GM19397 (cell line): ENCODE measurements at regions not wholly inside any gene's neighbourhood (a gene's known extent, or its start where the extent isn't known, plus 50 kb on each side); places are given as distances from the start of the nearest gene placed in this dataset.

Experiments
- ATAC-seq: cut with Tn5 transposase; IDR thresholded peaks from one replicate; pipeline ENCODE4 v1.9.1; 2021; ENCODE audit warnings: mild to moderate bottlenecking, moderate library complexity; ENCODE audit not compliant: unreplicated experiment

DNA sequence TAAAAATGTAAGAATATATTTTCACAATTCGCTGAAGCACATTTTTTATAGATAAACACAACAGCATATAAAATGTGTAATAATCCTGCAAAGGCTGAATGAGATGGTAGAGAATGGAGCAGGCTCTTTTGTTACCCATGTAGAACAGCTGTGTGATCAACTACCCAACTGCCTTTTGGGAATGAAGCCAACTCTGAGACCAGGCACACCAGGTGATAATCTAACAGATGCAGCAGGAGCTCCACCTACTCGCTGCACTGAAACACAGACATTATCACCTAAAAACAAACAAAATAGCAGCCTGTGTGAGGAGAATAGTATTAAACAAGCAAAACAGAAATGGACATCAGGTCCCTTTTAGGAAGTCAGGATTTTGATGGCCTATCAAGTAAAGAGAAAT is 183.3 kb downstream of the CCDC59 start:
- ATAC-seq: no peak

DNA sequence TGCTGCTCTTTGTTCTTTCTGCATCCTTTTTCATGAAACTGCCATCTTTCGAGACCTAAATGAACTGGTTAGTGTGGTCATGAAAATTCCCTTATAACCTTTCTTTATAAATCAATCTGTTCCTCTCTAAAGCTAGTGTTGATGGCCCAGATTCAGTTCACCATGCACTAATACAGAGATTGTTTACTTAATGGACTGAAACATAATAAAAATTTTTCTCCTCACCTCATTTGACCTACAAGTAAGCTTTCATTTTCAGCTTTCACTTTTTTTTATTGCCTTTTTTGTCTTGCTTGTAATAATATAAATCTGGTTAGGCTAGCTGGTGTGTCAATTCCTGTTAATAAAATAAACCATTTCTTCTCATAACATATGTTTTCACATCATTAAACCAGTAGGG is 183.8 kb downstream of the CCDC59 start:
- ATAC-seq: no peak

DNA sequence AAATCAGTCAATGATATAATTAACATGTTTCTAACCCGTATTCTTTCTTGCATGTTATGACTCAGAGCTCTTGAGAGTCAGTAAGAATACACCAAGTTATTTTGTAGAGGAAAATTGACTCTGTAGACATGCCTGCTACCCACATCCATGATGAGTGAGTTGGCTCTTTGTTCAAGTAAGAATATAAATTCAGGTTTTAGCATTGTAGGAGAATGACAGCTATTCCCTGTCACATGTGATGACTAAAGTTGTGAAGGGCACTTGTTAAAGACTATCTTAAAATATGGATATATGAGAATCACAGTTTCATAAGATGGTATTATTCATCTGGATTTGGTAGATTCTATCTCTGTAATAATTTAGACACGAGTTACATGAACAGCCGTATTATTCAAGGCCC is 209.1 kb downstream of the CCDC59 start:
- ATAC-seq: no peak

DNA sequence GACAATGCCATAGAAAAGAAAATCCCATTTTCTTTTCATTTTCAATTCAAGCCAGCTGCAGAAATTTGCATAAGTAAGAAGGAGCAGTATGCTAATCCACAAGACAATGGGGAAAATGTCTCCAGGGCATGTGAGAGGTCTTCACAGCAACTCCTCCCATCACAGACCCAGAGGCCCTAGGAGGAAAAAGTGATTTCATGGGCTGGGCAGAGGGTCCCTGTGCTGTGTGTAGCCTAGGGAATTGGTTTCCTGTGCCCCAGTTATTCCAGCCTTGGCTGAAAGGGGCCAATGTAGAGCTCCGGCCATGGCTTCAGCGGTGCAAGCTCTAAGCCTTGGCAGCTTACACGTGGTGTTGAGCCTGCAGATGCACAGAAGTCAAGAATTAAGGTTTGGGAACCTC is 211.4 kb downstream of the CCDC59 start:
- ATAC-seq: no peak

DNA sequence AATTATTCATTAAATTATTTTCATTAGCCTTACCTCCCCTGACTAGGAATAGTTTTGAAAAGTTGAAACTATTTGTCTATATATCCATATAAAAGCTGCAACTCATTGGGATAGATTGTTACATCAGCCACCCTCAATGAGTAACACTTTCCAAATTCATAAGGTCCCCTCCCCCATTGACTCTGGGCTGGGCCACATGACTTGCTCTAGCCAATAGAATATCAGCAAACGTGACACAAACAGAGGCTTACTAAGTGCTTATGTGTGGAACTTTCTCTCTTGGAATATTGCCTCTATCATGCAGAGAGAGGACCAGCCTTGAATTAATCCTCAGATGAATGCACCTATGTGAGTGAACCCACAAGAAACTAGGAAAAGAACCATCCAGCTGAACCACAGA is 213.7 kb downstream of the CCDC59 start:
- ATAC-seq: no peak

DNA sequence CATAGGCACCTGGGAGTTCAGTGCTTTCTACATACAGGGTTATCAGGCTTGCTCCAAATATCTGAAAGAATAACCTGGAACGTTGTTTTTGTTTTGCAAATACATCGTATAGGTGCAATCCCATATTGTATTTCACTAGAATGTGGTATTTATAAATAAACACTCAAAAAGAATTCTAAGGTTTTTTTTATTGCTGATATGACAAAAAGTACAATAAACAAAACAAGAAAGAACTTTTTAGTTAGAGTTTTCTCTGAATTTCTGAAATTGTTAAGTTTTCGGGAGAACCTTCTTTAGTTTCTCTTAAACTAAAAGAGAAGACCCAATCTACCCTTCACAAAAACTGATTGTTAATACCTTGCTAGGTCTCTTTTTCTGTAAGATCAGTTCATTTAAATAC is 225.8 kb downstream of the CCDC59 start:
- no peak for ATAC-seq

DNA sequence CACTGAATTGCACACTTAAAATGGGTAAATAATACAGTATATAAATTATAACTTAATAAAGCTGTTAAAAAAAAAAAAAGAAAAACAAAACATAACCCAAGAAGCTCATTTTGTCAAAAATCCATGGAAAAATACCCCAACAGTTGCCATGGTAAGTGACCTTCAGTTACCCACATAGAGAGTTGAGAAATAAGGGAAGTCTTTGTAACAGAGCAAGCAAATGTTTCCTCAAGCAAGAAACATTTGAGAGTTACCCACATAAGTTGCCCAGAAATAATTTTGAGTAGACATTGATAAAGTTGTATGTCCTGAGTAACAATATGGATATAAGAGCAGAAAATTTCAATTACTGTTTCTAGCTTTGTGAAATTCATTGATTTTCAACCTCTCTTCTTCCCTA is 227.4 kb downstream of the CCDC59 start:
- ATAC-seq: no peak

DNA sequence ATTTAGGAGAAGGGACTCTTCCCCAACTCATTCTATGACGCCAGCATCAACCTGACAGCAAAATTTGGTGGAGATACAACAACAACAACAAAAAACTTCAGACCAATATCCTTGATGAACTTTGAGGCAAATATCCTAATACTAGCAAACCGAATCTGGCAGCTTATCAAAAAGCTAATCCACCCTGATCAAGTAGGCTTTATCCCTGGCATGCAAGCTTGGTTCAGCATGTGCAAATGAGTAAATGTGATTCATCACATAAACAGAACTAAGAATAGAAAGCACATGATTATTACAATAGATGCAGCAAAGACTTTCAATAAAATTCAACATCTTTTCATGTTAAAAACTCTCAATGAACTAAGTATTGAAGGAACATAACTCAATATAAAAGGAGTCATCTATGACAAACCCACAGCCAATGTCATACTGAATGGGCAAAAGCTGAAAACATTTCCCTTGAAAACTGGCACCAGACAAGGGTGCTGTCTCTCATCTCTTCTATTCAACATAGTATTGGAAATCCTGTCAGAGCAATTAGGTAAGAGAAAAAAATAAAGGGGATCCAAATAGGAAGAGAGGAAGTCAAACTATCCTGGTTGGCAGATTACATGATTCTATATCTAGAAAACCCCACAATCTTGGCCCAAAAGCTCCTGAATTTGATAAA is 233.3 kb downstream of the CCDC59 start:
- ATAC-seq: no peak

DNA sequence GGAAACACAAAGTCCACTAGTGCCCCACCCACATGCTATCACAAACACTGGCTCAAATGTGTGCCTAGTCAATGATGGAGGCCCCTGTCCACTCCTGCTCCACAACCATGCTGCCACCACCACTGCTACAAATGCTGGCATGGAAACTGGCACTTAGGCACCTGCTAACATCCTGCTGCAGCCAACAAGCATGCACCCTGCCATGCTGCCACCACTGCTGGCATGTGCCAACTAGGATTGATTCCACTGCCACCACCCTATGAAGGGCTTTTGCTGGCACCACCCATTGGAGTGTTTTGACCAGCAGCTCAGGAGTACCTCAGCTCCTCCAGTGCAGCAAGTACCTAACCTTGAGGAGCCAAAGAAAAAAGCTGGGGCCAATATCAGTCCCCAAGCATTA is 236.6 kb downstream of the CCDC59 start:
- no peak for ATAC-seq

DNA sequence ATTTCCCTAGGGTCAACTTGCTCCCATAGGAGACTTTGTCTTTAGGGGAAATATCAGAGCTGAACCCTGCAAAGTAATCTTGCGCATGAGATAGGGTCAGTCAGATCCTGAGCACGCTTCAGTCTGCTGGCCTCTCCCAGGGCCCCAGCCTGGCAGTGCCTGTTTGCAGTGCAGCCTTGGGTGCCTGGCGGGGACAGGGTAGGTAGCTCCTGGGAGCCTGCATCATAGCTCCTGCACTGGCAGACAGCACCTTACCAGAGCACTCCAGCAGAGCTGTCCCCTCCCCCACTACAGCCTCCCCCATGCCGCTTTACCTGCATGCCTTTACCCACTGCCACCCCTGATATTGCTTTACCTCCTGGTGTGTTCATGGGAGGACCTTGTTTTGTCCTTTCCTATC is 237.3 kb downstream of the CCDC59 start:
- ATAC-seq: no peak

DNA sequence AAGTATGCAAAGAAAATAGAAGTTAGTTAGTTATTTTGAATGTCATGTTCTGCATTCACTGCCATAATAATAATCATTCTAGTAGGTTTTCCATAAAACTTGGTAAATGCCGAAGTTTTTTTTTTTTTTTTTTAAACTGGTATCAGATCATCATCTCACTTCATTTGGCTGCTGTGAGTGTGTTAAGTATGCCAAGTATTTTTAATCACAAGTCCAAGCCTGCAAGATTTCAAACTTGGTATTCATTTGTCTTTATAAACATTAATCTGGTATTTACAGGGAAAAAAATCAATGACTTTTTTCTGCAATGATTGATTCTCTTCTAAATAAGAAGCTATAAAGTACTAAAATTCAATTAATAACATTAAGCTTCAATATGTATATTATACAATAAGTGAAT is 248.9 kb downstream of the CCDC59 start:
- no peak for ATAC-seq

DNA sequence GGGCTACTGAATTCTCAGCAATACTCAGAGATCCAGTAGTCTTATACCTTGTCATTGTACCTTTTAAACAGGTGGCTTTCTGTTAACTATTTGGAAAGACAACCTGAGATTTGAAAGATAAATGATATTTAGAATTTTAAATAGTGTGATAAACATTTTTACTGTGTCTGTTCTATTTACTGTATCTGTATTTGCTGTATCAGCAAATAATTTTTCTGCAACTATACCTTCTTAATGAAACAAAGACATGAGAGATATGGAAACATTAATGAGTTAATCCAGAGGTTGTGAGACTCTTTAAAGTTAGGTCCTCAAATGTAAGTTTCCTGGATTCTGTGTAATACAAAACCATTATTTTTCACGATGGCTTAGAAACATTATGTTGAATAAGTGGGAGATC is 249.6 kb downstream of the CCDC59 start:
- ATAC-seq: no peak

DNA sequence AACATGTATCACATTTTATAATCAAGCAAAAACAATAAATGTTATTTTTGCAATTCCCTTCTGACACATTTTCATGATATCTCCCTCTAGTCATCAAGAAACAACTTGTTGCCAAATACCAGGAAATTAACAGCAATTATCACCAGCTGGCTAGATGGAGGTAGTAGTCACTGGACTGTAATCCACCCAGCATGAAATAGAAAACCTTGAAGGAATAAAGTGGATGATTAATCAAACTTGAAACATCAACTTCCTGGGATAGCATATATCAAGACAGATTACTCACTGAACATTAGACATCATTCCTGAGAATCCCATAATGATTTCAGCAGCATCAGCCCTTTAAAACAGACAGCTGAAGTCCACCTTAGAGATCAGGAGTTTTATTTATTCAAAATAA is 259.0 kb downstream of the CCDC59 start:
- no peak for ATAC-seq

DNA sequence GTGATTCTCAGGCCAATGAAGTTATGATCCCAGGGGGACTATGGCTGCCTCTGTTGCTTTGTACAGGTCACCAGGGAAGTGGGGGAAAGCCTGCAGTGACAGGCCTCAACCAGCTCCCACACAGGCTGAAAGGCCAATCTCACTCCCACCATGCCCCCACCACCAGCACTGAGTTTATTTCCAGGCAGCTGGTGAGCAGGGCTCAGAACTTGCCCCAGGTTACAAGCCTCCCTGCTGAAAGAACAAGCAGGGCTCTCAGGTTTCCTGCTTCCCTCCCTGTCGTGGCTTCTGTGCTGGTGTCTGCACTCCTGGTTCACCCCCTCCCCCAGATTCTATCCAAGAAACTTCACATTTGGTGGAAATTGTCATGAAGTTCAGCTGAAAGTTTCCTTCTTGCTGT is 260.3 kb downstream of the CCDC59 start:
- ATAC-seq: no peak

DNA sequence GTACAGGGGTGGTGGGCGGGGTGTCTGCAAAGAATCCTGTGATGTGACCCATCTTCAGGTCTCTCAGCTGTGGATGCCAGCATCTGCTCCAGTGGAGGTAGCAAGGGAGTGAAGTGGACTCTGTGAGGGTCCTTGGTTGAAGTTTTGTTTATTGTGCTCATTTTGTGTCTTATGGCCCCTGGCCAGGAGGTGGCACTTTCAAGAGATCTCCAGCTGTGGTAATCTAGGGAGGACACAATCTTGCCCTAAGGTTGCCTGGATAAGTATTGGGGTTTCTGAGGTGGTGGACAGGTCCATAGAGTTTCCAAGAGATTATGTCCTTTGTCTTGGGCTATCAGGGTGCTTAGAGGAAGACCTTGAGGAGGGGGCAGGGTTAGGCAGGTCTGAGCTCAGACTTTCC is 260.7 kb downstream of the CCDC59 start:
- no peak for ATAC-seq

DNA sequence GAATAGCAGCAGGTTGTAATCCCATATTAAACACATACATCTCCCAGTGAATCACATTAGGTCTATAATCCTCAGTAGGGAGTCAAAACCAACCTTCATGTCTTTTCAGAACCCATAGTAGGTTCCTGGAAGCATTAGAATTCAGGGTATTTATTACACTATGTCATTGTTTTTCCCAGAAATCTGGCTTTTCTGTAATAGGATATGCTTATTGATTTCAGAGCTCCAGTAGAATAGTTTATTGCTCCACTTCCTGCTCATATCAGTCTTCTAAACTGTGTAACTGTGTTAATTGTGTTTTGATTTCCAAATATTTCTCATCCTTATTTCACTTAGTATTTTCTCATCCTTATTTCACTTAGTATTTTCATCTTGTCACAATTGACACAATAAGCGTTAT is 268.0 kb downstream of the CCDC59 start:
- no peak for ATAC-seq

DNA sequence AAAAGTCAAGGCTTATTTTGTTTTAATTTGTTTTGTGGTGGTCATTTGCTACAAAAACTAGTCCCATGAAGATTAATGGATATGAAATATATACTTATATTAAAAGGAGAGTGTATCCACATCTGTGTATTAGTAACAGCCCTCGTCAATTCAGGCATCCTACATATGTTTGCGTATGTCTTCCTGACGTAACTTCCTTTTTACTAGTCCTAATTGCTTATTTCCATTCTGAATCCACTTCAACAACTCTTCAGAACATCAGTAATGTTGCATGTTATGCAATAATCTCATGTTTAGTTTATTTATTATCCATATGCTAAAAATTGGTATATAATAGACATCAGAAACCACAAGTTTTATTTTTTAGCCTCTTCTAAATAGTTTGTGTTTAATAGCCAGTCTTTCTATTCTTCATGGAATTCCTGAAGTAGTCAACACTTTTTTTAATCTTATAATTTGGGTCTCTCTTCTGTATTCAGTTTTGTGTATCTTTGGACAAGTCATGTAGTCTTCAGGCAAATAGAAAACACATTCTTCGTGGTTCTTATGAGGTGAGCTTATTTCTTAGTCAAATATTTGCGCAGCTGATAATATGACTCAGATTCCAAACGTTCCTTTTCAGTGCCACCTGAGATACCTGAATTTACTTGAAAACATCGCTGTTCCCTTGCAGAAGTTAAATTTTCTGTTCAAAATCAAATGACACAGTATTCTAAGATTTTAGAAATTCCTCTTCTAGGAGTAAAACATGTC is 268.6 kb downstream of the CCDC59 start:
- ATAC-seq: no peak

DNA sequence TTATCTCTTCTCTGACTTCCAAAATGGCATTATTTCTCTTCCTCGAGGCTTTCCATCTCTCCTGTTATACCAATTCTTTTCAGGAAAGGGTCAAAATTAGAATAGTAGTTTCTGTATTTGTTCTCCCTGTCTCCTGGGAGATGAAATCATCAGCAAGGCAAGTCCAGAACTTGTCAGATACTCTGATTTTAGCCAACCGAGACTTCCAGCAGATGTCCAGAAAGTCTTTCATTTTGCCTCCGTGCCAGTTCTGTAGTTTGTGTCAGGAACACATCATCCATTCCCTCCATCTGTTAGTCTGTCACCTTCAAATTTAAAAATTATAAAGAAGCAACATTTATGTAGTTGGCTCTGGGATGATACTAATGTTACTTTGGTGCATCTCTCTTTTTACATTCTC is 275.7 kb downstream of the CCDC59 start:
- ATAC-seq: no peak

DNA sequence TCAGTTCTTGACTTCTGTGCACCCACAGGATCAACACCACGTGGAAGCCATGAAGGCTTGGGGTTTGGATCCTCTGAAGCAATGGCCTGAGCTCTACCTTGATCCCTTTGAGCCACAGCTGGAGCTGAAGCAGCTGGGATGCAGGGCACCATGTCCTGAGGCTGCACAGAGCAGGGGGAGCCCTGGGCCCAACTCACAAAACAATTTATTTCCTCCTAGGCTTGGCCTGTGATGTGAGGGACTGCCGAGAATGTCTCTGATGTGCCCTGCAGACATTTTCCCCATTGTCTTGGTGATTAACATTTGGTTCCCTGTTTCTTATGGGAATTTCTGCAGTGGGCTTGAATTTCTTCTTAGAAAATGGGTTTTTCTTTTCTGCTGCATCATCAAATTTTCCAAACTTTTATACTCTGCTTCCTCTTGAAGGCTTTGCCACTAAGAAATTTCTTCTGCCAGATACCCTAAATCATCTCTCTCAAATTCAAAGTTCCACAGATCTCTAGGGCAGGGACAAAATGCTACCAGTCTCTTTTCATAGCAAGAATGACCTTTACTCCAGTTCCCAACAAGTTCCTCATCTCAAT is 288.2 kb downstream of the CCDC59 start:
- ATAC-seq: no peak

DNA sequence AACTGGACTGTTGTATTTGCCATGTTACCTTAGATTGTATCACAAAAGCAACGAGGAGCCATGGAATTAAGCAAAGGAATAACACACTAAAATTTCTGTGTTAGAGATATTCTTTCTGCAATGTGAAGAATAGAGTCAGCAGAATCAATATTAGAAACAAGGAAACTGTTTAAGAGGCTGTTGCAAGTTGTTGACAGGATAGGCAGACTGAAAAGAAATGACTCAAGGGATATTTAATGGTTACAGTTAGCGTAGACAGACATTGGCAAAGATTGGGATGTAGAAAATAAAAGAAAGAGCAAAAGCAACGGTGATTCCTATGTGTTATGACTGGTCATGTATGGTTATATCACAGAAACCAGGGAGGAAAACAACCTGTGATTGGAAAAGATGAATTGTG is 299.0 kb upstream of the PPFIA2 start:
- no peak for ATAC-seq

DNA sequence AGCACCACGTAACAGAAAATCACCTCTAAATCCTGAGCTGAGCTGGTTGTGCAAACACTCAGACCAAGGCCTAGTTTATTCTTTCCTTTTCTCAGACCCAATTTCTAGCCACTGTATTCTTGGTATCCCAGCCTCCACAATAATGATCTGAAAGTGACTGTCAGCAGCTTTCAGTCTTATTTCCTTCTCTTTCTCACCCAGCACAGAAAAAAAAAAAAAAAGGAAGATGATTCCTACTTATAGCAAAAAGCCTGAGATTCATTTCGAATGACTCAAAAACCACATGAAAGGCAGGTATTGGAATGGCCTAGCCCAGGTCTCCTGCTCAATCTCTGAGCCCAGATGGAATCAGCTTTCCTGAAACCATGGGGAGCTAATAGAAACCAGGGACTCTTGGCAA is 298.6 kb upstream of the PPFIA2 start:
- ATAC-seq: no peak

DNA sequence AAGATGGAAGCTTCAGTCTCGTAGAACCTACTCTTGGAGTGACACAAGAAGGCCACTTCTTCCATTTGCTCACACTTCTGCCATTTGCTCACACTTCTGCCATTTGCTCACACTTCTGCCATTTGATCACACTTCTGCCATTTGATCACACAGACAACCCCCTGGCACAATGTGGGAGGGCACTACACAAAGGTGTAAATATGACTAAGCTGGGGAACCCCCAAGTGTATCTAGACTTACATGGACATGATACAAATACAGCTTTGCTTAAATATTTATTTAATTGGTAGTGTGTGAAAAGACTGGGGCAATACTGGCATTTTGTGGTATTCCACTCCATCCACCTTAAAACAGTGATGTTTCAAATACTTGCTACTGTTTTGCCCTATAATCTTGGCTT is 296.2 kb upstream of the PPFIA2 start:
- no peak for ATAC-seq

DNA sequence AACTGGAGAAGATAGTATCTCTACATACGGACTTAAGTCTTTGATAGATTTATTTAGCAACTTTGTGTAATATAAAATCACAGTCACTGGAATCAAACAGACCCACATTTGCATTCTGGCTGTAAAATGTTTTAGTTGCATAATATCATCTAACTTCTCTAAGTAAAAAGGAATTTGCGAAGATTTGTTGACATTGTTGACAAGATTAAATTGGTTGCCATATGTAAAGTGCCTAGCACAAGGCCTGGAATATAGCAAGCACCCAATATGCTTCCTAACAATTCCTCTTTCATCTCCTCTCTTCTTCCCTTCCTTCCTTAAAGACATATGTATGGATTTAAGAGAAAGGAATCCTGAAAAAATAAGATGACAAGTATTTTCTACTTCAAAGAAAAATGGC is 295.4 kb upstream of the PPFIA2 start:
- ATAC-seq: no peak
